Stimulated activated CD4-positive, alpha-beta T cell treated with anti-CD3 and anti-CD28 coated beads, Interleukin-2, amount 100 ng/mL, for 4 hours (primary cell): ENCODE measurements at regions not wholly inside any gene's neighbourhood (a gene's known extent, or its start where the extent isn't known, plus 50 kb on each side); places are given as distances from the start of the nearest gene placed in this dataset.

ENCODE experiments used
- DNase-seq: peaks from one replicate; pipeline ENCODE4 v3.0.0-alpha.2; 2020; ENCODE audit warnings: low read depth

DNA sequence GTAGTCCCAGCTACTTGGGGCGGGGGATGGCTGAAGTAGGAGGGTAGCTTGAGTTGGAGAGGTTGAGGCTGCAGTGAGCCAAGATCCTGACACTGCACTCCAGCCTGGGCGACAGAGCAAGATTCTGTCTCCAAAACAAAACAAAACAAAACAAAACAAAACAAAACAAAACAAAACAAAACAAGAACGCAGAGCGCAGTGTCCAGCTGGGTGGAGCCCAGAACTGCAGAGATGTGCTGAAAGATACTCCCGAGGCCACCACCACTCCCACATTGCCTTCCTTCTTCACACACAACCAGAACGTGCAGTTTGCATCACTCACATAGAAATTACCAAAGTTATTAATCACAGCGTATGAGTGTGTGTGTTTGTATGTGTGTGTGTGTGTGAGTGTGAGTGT lies 222.9 kb upstream of the ASIC2 start:
- no peak for DNase-seq

DNA sequence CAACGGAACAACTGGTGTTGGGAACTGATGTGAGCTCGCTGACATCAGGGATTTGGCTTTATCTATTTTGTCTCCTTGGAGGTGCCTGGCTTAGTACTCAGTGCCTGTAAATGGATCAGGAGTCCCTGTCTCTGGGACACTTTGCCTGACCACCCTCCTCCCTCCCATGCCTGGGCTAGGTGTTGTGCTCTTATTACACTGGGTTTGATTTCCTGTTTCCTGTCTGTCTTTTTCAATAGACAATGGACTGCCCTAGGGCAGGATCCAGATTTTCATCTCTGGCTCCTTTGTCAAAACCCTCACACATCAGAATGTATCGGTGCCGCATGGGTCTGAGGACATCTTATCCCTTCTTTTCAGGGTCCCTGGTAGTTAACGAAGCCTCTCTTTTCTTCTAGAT lies 223.6 kb upstream of the ASIC2 start:
- DNase-seq, result no peak

DNA sequence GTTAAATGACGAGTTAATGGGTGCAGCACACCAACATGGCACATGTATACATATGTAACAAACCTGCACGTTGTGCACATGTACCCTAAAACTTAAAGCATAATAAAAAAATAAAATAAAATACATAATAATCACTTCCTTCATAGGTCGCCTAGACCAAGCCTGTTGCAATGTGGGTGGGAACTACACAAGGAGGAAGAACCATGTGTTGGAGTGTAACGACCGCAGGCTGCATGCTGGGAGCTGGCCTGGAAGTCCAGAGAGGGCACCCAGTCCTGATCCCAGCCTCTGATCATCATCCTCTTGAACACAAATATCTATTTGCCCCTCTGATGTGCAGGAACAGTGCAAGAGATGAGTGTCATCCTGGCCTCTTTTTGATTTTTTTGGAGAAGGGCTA lies 224.7 kb upstream of the ASIC2 start:
- DNase-seq, result no peak

DNA sequence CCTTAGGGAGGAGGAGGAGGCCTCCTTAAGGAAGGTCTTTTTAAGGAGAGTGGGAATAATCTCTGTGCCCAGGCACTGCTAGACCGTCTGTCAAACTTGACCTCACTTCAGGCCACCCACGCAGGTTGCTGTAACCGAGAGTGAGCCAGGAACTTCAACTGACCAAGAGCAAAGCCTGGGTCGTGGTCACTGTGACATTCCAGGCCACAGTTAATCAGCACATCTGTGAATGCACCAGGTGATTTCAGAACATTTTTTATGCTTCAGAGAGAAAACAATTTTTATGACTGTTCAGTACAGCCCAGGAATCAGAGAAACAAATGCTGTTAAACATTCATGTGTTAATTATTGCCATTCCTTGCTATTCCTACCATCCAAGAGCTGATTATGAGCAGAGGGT lies 226.6 kb upstream of the ASIC2 start:
- DNase-seq, result no peak

DNA sequence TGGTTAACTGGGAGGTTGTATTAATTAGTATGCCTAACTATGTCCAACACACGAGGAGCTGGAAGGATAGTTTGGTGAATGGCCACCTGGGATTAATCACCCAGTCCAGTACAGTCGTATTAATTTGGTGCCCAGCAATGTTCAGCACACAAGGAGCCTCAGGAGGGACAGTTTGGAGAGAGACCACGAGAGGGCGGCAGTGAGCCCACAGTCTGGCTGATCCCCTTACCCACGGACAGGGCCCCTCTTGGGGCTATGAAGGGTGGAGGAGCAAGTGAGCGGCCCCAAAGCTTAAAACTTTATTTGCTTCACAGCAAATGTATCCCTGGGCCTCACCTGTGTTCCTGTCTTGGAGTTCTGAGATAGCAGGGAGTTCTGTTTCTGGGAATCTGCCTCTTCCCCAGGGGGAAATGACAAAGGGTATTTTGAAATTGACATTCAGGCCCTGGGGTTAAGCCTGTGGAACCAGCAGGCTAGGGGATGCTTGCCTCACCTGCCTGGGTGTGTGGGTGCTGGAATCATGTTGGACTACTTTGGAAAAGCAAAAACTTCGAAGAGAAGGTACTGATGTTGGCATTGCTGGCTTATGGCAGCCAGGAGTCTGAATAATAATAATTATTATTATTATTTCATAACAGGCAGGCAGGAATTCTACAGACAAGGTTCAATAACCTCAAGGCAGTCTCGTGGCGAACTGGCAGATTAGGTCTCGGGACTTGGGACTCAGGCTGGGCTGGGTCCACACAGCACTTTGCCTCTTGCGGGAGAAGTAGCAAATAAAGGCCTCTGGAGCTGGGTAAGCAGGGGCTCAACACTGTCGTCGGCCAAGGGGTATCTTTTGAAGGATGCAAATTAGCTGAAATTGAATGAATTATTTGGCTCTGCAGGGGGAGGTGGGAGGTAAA lies 227.6 kb upstream of the ASIC2 start:
- DNase-seq, result no peak

DNA sequence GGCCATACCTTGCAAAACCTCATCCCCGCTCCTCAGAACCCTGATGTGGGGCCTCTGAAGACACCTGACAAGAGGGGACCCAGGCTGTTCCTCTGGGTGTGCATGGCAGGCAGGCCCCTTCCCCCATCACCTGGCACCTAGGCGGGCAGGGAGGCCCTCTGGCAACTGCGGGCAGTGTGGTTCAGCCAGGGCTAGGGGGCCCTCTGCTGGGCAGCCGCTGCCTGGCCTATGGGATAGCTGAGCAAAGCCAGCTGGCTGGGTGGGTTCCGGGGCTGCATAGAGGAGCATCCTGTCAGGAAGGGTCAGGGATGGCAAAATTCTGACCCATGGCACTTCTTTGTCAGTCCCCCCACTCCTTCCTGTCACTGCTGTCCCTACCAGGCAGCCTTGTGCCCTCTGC lies 228.7 kb upstream of the ASIC2 start:
- no peak for DNase-seq

DNA sequence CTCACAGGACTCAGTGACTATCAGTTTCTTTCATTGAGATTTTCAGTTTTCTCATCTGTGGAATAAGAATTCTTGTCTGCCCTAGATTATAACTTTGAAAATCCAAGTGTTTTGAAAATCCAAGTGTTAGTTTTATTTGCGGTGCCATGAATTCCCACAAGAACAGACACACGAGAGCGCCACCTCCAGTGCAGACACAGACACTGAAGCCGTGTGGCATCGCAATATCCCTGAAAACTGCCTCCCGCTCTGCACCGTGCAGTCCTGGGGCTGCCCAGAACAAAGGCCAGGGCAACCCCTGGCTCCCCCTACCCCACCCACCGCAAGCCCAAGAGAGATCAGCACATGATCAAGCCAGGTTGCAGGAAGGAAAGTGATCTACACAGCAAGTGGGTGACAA lies 229.5 kb upstream of the ASIC2 start:
- DNase-seq, result no peak

DNA sequence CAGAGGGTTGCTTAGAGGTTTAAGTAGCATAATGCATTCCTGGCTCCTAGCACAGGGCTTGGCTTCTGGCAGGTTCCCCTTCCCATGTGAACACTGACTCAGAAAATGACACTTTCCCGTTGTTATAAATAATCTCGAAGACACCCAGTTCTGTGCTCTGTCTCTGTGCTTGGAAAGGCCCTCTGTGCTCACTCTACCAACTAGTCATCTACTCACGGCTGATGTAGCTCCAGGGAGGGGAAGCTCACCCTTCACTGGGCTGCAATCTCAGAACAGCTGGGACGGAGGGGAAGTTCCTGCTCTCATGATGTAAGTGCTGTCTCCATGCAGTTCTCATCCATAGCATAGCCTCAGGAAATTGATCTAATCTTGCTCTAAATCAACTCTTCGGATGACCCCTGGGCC lies 230.5 kb upstream of the ASIC2 start:
- no peak for DNase-seq

DNA sequence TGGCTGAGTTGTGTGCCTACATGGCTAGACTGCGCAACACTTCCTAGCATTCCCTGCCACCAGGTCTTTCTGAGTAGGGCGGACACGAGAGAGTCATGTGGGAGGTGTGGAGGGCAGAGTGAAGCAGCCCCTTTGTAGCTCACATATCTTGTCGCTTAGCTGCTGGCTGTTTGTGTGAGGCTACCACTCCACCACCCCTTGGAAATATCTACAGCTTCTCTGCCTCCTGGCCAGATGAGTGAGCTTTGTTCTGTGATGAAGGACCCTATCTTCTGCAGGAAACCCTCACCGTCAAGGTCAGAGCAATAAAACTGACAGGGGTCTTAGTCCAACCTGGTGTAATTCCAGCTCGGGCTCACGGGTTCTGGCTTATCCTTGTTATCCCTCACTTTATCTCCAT lies 232.1 kb upstream of the ASIC2 start:
- DNase-seq, result no peak

DNA sequence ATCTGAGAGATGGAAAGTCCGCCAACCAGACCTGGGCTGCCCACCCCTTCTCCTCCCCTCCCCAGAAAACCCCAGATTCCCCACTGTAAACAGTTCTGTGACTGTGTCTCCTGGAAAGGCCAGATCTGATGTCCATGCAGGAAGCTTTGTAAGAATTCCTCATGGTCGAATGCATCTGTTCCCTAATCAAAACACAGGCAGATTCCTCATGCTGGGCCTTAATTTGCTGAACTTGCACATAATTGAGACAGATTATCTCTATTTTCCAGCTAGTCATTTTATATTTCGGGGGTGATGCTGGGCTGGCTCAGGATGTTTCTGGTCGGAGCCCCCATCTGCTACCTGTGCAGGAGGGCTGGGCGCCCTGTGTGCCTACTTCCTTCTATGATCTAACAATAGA lies 233.6 kb upstream of the ASIC2 start:
- DNase-seq, result no peak

DNA sequence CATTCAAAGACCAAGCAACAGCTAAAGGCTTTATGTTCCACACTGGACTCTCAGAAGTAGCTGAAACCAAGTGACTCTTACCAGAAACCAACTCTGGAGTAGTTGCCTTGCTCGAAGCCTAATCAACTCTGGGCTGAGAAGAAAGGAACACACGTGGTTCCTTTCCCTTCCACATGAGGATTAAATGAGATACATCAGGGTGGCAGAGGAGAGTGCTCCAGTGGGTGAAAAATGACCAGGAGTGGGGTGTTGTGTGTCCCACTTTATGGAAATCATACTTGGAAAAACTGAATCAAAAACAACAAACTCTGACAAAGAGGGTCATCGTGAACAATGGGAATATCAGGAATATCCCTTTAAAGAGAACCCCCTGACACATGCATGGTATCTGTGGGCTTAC lies 234.2 kb upstream of the ASIC2 start:
- no peak for DNase-seq

DNA sequence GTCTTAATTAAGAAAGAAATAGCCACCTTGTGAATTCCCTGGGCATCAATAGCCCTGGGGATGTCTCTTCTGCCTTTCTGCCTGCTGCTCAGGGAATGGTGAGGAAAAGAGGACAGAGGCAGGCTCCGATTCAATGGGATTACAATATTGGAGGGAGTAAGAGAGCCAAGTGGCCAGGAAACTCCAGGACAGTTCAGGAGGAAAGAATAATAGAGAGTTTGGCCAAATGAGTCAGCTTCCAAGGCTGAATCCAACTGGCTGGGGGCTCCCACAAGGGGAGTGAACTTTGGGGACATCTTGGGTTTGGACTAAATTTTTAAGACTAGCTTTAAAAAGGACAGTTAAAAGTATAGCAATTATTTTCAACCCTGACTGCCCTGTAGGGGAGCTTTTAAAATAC lies 235.8 kb upstream of the ASIC2 start:
- DNase-seq, result no peak

DNA sequence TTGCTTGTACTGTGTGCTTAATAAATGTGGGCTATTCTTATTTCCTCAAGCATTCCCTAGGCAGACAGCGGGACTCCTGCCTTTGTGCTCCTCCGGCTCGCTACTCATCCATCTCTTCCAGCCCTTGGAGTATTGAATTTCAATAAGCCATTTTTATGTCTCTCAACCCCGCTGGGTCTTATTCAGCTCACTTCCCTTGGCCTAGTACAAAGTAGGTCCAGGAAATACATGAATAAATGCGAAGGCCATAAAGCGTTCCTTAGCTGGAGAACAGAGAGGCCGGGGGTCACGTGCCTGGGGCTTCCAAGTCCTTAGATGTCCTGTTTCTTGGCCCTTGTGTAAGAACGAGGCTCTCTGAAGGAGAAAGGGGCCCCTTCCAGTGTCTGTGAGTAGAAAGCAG lies 236.7 kb upstream of the ASIC2 start:
- DNase-seq, result no peak

DNA sequence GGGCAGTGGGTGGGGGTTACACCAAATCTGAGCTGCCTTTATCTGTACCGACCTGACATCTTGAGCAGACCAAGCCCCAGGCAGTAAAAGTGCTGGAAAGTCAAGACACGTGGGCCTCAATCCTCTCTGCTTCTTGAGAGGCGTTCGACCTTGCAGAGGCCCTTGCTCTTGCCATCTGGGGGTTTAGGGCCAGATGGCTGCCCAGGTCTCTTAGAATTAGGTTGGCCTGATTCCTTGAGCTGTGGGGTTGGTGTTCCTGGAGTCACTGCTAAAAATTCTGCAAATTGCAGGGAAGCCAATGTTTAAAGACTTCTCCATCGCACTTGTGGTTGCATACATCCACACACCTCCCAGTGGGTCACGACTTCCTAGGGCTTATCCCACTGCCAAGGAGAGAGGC lies 238.2 kb upstream of the ASIC2 start:
- no peak for DNase-seq

DNA sequence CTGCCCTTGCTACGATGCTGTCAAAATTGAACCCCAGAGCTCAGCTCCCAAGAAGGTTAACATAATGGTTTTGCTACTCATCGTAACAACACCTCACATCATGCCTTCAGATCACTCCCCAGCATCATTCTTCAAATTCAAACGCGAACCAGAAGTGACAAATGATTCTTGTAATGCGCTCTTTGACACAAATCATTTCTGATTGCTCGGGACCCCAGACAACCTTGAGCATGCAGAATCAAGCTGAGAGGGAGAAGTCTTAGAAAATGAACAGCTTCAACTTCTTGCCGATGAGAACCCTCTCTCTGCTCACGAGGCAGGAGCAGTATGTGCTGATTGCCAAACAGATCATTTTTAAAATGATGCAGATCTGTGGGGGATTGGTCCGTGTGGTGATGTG lies 241.0 kb upstream of the ASIC2 start:
- DNase-seq, result no peak

DNA sequence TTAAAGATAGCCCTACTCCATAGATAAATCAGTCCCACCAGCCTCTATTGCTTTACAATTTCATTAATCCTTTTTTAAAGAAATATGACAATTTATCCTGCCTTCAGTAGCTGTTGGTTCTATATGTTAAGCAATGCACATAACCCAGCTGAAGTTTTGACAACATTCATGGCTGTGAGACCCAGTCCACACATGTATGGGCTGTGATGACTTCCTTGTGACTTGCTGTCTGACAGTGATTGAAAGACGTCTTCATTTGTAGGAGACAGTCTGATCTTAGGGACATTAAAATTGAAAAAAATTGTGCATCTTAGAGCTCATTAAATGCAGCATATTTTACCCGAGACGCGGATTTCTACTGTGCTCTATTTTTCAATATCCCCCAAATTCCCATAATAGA lies 252.0 kb upstream of the ASIC2 start:
- DNase-seq, result no peak

DNA sequence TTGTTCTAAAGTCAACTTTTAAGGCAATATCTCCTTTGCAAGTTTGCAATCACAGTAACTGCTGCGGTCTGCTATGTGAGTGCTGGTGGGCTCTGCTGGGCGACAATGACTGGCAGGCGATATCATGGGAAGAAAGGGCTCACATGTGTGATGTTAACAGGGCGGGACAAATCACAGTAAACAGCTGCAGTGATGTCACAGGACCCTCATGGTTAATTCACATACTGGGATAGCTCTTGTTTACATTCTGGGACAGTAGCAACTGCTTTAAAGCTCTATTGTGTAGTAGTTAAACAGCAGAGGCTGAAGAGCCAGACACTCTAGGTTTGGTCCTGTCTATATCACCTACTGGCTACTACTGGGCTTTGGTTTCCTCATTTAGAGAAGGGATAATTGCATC lies 257.2 kb upstream of the ASIC2 start:
- DNase-seq, result no peak

DNA sequence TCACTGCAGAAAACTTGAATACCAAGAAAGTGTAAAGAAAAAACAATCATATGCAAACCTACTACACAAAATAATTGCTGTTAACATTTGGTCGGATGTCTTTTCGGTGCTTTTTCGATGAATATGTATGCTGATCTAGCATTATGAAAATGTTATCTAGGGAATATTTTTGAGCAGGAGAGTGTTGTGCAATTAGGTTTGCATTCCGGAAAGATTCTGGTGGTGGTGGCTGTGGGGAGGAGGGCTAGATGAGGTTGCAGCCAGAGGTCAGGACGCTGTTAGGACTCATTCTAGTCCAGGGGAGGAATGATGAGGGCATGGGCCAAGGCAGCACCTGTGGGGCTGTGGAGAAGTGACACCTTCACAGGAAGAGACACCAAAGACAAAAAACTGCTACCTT lies 258.0 kb upstream of the ASIC2 start:
- no peak for DNase-seq

DNA sequence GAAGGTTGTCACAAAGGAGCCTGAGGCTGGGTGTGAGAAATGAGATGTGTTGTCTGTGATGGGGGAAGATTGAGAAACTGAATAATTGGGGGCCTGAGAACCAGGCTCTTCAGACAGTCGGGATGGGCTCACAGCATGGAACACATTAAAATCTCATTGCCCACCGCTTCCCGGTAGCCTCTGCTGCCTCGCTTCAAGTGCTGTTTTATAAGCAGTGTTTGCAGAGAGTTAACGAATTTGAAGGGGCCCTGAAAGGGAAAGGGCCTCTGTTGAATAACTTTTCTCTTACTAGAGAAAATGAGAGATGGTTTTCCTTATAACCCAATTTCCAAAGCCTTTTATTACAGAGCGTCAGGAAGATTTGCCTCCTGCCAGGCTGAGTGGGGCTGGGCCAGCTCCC lies 258.8 kb upstream of the ASIC2 start:
- DNase-seq, result no peak

DNA sequence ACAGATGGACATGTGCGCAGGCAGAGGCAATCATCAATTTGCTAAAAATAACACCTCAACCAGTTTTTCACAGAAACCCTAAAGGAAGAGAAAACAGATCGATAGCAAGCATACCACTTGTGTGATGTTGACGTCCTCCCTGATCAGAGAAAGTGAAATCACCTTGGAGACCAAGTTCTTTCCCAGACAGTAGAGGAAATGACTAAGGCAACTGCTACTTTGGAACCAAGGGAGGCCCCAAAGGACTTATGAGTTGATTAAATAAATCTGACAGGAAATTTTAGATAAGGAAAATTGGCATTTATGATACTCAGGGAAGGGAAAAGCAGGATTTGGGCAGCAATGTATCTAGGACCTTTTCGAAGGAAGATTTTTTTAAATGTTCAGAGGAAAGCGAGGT lies 267.1 kb upstream of the ASIC2 start:
- no peak for DNase-seq

DNA sequence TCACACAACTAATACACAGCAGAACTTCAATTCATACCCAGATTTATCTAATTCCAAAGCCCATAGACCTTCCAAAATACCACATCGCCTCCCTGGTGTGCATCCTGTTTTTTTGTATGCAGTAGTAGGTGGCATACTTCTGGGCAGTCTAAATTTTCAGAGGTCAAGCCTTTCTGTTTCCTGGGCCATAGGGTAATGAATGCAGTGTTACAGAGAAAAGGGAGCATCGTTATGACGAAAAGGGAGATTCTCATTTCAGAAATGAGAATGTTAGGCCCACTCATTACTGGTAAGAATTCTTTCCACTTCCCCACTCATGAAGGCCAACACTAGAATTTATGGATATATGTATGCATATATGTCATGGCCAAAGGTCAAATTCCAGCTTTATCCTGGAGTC lies 267.8 kb upstream of the ASIC2 start:
- DNase-seq, result no peak

DNA sequence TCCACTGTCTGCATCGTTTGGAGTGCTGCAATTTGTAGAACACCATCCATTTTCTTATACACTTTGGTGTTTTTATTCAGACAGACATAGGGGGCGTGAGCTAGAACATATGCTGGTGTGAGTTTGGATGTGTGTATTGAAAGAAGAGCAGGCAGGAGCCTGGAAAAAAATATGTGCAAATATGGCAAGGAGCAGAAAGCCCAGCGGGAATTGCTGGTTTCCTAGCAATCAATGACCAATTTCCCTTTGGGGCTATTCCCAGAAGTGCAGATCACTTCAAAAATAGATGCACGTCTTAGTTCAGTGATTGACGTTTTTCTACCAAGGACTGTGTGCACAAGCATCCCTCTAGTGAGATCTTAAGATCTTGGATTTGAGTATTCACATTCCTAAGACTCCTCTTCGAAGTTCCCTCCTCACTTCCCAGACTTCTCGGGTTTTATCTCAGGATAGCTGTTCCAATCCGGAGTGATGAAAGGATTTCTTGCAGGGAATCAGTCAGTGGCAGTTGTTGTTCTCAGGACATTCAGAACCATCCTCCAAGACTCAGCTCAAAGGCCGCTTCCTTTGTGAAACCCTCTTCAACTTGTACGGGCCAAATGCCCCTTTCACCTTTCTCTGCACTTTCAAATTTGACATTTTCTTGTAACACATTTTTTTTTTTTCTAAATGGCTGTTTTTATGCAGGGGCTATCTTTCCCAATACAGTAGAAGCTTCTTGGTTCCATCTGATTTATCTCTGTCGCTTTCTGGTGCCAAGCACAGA lies 268.7 kb upstream of the ASIC2 start:
- DNase-seq, result no peak

DNA sequence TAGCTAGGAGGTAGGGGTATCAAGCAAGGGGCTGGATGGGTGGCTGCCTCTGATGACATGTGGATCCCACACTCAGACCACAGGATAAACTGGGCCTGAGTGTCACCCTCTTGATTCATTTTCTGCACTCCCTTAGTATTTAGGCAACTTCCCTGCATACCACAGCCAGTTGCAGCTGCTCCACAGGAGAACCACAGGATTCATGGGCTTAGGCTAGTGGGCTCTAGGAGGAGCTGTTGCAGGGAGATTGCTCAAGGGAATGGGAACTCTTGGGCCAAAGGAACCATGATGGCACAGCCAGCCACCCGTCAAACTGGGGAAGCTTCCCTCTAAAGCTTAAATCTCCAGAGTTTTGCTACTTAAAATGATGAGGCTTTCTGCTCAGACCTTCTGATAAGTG lies 269.7 kb upstream of the ASIC2 start:
- no peak for DNase-seq

DNA sequence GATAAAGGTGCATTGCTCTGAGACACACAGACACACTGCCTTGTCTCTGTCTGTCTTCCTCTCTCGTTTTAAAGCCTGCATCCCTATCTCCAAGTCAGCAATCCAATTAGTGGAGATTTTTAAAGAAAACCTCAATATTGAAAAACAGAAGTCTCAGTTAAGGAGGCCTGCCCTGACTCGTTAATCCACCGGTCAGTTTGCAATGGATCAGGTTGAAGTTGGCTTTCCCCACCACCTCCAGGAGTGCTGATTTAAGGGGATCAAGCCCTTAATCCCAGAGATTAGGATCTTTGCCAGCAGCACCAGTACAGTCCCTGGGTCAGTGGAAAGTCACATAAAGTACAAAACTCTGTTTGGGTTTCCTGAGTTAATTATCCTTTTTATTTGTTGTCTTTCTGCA lies 271.1 kb upstream of the ASIC2 start:
- no peak for DNase-seq
